ENCODE measurements at regions not wholly inside any gene's neighbourhood (a gene's known extent, or its start where the extent isn't known, plus 50 kb on each side); places are given as distances from the start of the nearest gene placed in this dataset.
"Not testable (repeated sequence)": the region's sequence is repeated elsewhere in the genome, so short reads cannot be mapped to it uniquely, and the experiment has no call there.

DNA sequence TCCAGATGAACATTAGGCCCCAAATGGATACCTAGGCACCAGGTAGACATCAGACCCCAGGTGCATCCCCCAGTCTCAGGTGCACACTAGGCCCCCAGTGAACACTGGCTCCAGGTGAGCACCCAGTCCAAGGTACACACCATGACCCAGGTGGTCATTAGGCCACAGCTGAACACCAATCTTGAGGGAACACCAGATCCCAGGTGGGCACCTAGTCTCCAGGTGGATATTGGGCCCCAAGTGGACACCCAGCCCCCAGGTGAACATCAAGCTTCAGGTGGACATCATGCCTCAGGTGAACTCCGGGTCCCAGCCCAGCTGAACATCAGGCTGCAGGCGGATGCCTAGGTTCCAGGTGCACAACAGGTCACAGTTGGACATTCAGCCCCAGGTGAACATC lies 196.5 kb downstream of the POTEG start:
- H3K27ac ChIP-seq (ENCODE audit: low read depth, low read length); H3K4me3 ChIP-seq (ENCODE audit: low read depth, low read length); DNase-seq (ENCODE audit: low read depth in 4 of 6, low spot score in 6 of 6); H3K4me1 ChIP-seq (ENCODE audit: control insufficient read depth, insufficient read depth, low read length); H3K9me3 ChIP-seq (ENCODE audit: control insufficient read depth, insufficient read depth, low read length); H3K27me3 ChIP-seq (ENCODE audit: control insufficient read depth, insufficient read depth, low read length); H3K36me3 ChIP-seq (ENCODE audit: control insufficient read depth, insufficient read depth, low read length): not testable (repeated sequence)
- WGBS (ENCODE audit: insufficient coverage) = no CpG with 5 or more reads among the region's 2 CpGs

DNA sequence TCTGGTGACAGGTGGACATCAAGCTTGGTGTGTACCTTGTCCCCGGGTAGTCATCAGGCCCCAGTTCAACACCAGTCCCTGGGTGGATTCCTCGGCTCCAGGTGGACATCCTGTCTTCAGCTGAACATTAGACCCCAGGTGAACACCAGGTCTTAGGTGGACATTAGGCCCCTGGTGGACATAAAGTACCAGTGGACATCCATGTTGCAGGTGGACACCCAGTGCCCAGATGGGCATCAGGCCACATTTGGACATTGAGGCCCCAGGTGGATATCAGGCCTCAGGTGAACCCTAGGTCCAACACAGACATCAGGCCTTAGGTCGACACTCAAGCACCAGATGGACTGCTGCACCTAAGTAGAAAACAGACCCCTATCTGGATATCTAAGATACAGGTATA lies 195.6 kb downstream of the POTEG start:
- WGBS (ENCODE audit: insufficient coverage) = no CpG with 5 or more reads among the region's 3 CpGs
- not testable (repeated sequence) for H3K9me3 ChIP-seq (ENCODE audit: control insufficient read depth, insufficient read depth, low read length); H3K27me3 ChIP-seq (ENCODE audit: control insufficient read depth, insufficient read depth, low read length)

DNA sequence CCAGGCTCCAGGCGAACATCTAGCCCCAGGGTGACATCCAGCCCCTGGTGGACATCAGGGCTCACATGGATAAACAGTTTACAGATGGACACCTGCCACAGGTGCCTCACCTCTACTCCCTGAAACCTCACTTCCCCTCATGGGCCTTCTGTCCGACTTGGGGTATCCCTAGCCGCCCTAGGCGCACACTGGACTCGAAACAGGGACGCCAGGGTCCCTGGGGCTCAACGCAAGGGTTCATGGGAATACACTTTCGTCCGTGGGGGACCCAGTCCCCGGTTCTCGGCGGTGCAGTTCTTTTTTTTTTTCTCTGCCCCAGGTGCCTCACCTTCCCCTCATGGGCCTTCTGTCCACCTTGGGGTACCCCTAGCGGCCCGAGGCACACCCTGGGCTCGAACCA lies 194.2 kb downstream of the POTEG start:
- not testable (repeated sequence) for H3K9me3 ChIP-seq (ENCODE audit: control insufficient read depth, insufficient read depth, low read length); H3K4me1 ChIP-seq (ENCODE audit: control insufficient read depth, insufficient read depth, low read length); H3K27ac ChIP-seq (ENCODE audit: low read depth, low read length); H3K27me3 ChIP-seq (ENCODE audit: control insufficient read depth, insufficient read depth, low read length); DNase-seq (ENCODE audit: low read depth in 4 of 6, low spot score in 6 of 6); H3K36me3 ChIP-seq (ENCODE audit: control insufficient read depth, insufficient read depth, low read length); H3K4me3 ChIP-seq (ENCODE audit: low read depth, low read length)
- WGBS (ENCODE audit: insufficient coverage) = no CpG with 5 or more reads among the region's 15 CpGs

More for the DNA sequence above, 195.6 kb downstream of the POTEG start:
- DNase-seq (ENCODE audit: low read depth in 4 of 6, low spot score in 6 of 6); H3K27ac ChIP-seq (ENCODE audit: low read depth, low read length); H3K36me3 ChIP-seq (ENCODE audit: control insufficient read depth, insufficient read depth, low read length); H3K4me1 ChIP-seq (ENCODE audit: control insufficient read depth, insufficient read depth, low read length); H3K4me3 ChIP-seq (ENCODE audit: low read depth, low read length): not testable (repeated sequence)

DNA sequence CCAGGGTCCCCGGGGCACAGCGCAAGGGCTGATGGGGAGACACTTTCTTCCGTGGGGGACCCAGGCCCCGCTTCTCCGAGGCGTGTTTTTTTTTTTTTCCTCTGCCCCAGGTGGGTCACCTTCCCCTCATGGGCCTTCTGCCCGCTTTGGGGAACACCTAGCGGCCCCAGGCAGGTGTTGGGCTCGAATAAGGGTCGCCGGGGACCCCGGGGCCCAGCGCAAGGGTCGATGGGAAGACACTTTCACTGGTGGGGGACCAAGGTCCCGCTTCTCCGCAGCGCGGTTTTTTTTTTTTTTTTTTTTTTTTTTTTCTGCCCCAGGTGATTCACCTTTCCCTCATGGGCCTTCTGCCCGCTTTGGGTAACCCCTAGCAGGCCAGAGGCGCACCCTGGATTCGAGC lies 193.8 kb downstream of the POTEG start:
- not testable (repeated sequence) for H3K27me3 ChIP-seq (ENCODE audit: control insufficient read depth, insufficient read depth, low read length); H3K36me3 ChIP-seq (ENCODE audit: control insufficient read depth, insufficient read depth, low read length); DNase-seq (ENCODE audit: low read depth in 4 of 6, low spot score in 6 of 6); H3K4me3 ChIP-seq (ENCODE audit: low read depth, low read length); H3K4me1 ChIP-seq (ENCODE audit: control insufficient read depth, insufficient read depth, low read length); H3K9me3 ChIP-seq (ENCODE audit: control insufficient read depth, insufficient read depth, low read length); H3K27ac ChIP-seq (ENCODE audit: low read depth, low read length)
- 59% methylated on average over 3 of the region's 21 CpGs for WGBS (ENCODE audit: insufficient coverage)

DNA sequence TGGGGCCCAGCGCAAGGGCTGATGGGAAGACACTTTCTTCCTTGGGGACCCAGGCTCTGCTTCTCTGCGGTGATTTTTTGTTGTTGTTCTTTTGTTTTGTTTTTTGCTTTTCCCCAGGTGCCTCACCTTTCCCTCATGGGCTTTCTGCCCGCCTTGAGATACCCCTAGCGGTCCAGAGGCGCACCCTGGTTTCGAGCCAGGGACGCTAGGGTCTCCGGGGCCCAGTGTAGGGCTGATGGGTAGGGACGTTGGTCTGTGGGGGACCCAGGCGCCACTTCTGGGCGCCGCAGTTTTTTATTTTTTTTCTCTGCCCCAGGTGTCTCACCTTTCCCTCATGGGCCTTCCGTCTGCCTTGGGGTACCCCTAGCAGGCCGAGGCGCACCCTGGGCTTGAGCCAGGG lies 192.7 kb downstream of the POTEG start:
- H3K9me3 ChIP-seq (ENCODE audit: control insufficient read depth, insufficient read depth, low read length); H3K4me1 ChIP-seq (ENCODE audit: control insufficient read depth, insufficient read depth, low read length); H3K4me3 ChIP-seq (ENCODE audit: low read depth, low read length); H3K27ac ChIP-seq (ENCODE audit: low read depth, low read length); H3K27me3 ChIP-seq (ENCODE audit: control insufficient read depth, insufficient read depth, low read length); H3K36me3 ChIP-seq (ENCODE audit: control insufficient read depth, insufficient read depth, low read length); DNase-seq (ENCODE audit: low read depth in 4 of 6, low spot score in 6 of 6): not testable (repeated sequence)
- no CpG with 5 or more reads among the region's 15 CpGs for WGBS (ENCODE audit: insufficient coverage)

DNA sequence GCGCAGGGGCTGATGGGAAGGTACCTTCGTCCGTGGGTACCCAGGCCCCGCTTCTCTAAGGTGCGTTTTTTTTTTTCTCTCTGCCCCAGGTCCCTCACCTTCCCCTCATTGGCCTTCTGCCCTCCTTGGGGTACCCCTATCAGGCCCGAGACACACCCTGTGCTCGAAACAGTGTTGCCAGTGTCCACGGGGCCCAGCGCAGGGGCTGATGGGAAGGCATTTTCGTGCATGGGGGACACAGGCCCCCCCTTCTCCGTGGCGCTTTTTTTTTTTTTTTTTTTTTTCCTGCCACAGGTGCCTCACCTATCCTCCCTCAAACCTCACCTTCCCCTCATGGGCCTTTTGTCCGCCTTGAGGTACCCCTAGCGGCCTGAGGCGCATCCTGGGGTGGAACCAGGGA lies 191.6 kb downstream of the POTEG start:
- DNase-seq (ENCODE audit: low read depth in 4 of 6, low spot score in 6 of 6); H3K27me3 ChIP-seq (ENCODE audit: control insufficient read depth, insufficient read depth, low read length); H3K36me3 ChIP-seq (ENCODE audit: control insufficient read depth, insufficient read depth, low read length); H3K27ac ChIP-seq (ENCODE audit: low read depth, low read length); H3K4me3 ChIP-seq (ENCODE audit: low read depth, low read length); H3K9me3 ChIP-seq (ENCODE audit: control insufficient read depth, insufficient read depth, low read length); H3K4me1 ChIP-seq (ENCODE audit: control insufficient read depth, insufficient read depth, low read length): not testable (repeated sequence)
- no CpG with 5 or more reads among the region's 15 CpGs for WGBS (ENCODE audit: insufficient coverage)

DNA sequence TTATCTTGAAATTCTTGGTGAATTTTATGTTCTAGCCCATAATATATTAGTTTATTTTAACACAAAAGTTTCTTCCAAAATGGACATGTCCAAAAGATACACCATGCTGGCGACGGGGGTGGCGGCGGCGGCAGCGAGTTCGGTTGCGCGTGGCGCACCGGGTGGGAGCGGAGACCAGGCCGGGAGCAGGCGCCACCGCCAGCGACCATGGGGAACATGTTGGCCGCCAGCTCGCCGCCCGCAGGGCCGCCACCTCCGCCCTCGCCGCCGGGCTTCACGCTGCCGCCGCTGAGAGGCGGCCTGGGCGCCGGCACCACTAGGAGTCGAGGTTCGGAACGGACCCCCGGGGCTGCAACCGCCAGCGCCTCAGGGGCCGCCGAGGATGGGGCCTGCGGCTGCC lies 167.2 kb downstream of the POTEG start:
- H3K9me3 ChIP-seq (ENCODE audit: control insufficient read depth, insufficient read depth, low read length); H3K4me3 ChIP-seq (ENCODE audit: low read depth, low read length); DNase-seq (ENCODE audit: low read depth in 4 of 6, low spot score in 6 of 6); H3K36me3 ChIP-seq (ENCODE audit: control insufficient read depth, insufficient read depth, low read length); H3K4me1 ChIP-seq (ENCODE audit: control insufficient read depth, insufficient read depth, low read length); H3K27me3 ChIP-seq (ENCODE audit: control insufficient read depth, insufficient read depth, low read length); H3K27ac ChIP-seq (ENCODE audit: low read depth, low read length): not testable (repeated sequence)
- no CpG with 5 or more reads among the region's 40 CpGs for WGBS (ENCODE audit: insufficient coverage)

DNA sequence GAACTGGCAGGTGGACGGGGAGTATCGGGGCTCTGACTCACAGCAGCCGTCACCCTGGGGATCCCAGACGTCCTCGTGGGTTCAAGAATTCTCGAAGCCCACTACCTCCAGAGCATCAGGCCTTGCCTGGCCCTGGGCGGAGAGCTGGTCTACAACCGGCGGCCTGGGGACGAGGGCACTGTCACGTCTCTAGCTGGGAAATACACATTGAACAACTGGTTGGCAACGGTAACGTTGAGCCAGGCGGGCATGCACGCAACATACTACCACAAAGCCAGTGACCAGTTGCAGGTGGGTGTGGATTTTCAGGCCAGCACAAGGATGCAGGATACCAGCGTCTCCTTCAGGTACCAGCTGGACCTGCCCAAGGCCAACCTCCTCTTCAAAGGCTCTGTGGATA lies 166.5 kb downstream of the POTEG start:
- H3K9me3 ChIP-seq (ENCODE audit: control insufficient read depth, insufficient read depth, low read length); H3K4me1 ChIP-seq (ENCODE audit: control insufficient read depth, insufficient read depth, low read length); DNase-seq (ENCODE audit: low read depth in 4 of 6, low spot score in 6 of 6); H3K4me3 ChIP-seq (ENCODE audit: low read depth, low read length); H3K27ac ChIP-seq (ENCODE audit: low read depth, low read length); H3K36me3 ChIP-seq (ENCODE audit: control insufficient read depth, insufficient read depth, low read length); H3K27me3 ChIP-seq (ENCODE audit: control insufficient read depth, insufficient read depth, low read length): not testable (repeated sequence)
- WGBS (ENCODE audit: insufficient coverage) = 100% methylated on average over 1 of the region's 16 CpGs

DNA sequence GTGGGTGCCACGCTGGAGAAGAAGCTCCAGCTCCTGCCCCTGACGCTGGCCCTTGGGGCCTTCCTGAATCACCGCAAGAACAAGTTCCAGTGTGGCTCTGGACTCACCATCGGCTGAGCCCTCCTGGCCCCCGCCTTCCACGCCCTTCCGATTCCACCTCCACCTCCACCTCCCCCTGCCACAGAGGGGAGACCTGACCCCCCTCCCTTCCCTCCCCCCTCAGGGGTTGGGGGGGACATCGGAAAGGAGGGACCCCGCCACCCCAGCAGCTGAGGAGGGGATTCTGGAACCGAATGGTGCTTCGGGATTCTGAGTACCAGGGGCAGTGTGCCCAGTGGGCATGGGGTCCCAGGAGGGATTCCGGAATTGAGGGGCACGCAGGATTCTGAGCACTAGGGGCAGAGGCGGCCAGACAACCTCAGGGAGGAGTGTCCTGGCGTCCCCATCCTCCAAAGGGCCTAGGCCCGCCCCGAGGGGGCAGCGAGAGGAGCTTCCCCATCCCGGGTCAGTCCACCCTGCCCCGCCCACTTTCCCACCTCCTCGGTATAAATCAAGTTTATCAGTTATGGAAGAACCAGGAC lies 166.0 kb downstream of the POTEG start:
- H3K27me3 ChIP-seq (ENCODE audit: control insufficient read depth, insufficient read depth, low read length); DNase-seq (ENCODE audit: low read depth in 4 of 6, low spot score in 6 of 6); H3K4me3 ChIP-seq (ENCODE audit: low read depth, low read length); H3K27ac ChIP-seq (ENCODE audit: low read depth, low read length); H3K36me3 ChIP-seq (ENCODE audit: control insufficient read depth, insufficient read depth, low read length); H3K4me1 ChIP-seq (ENCODE audit: control insufficient read depth, insufficient read depth, low read length); H3K9me3 ChIP-seq (ENCODE audit: control insufficient read depth, insufficient read depth, low read length): not testable (repeated sequence)
- WGBS (ENCODE audit: insufficient coverage) = no CpG with 5 or more reads among the region's 21 CpGs

DNA sequence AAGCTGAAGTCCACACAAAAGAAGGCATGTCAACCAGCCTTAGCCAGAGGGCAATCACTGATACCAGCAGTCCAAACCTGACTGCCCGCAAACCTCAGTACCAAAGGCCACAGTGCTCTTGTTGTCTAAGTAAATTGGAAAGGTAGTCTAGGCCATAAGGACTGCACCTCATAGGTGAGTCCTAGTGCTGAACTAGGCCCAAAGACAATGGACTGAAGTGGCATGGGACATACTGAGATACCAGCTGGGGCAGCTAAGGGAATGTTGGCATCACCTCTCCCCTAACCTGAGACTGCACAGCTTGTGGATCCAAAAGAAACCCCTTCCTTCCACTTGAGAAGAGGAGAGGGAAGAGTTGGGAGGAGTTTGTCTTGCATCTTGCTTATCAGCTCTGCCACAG lies 161.9 kb downstream of the POTEG start:
- WGBS (ENCODE audit: insufficient coverage) = no CpG with 5 or more reads among the region's 1 CpG
- not testable (repeated sequence) for H3K9me3 ChIP-seq (ENCODE audit: control insufficient read depth, insufficient read depth, low read length); H3K4me3 ChIP-seq (ENCODE audit: low read depth, low read length); H3K27ac ChIP-seq (ENCODE audit: low read depth, low read length); H3K27me3 ChIP-seq (ENCODE audit: control insufficient read depth, insufficient read depth, low read length); H3K36me3 ChIP-seq (ENCODE audit: control insufficient read depth, insufficient read depth, low read length); DNase-seq (ENCODE audit: low read depth in 4 of 6, low spot score in 6 of 6); H3K4me1 ChIP-seq (ENCODE audit: control insufficient read depth, insufficient read depth, low read length)

Measured in spinal cord (tissue), 9 donors.